Mucosa of descending colon (tissue), 3 donors: ENCODE measurements at regions not wholly inside any gene's neighbourhood (a gene's known extent, or its start where the extent isn't known, plus 50 kb on each side); places are given as distances from the start of the nearest gene placed in this dataset.

Experiments used
- ATAC-seq: fragments of 200-7000 bp; cut with Tn5 transposase; one replicate; pipeline ENCODE4 v1.9.1; 2020; ENCODE audit warnings: mild to moderate bottlenecking, moderate library complexity
- DNase-seq, 3 donors: peaks; one replicate each; pipeline ENCODE4 v3.0.0-alpha.2; 2020
- H3K36me3 ChIP-seq: fragments of 200-600 bp; one replicate; pipeline ENCODE4 v1.8.0; 2021; ENCODE audit warnings: low read depth, mild to moderate bottlenecking
- H3K4me1 ChIP-seq: fragments of 200-600 bp; one replicate; pipeline ENCODE4 v1.8.0; 2021; ENCODE audit warnings: low read depth, mild to moderate bottlenecking
- H3K4me3 ChIP-seq: fragments of 200-600 bp; one replicate; pipeline ENCODE4 v1.8.0; 2021; ENCODE audit warnings: mild to moderate bottlenecking
- H3K9me3 ChIP-seq: fragments of 200-600 bp; one replicate; pipeline ENCODE4 v1.8.0; 2021; ENCODE audit warnings: mild to moderate bottlenecking
- intact Hi-C, 2 donors: fragments of 100-400 bp; cut with DNase I in 1 of 2; cut with micrococcal nuclease in 1 of 2; formaldehyde crosslinking; loops; one replicate each; pipeline versions ENCODE4 v1.11.0 to v1.11.1; 2022; cut with DNase I, micrococcal nuclease
- TF ChIP-seq, protein P1 (sequence below): fragments of 200-600 bp; IDR thresholded peaks from one replicate; pipeline ENCODE4 v1.8.0; 2022; ENCODE audit warnings: antibody characterized with exemption, mild to moderate bottlenecking
- donor health status: DM: no; HTN: no; CAD: no; lungs with moderate emphysema.
- donor health status: DM: no; HTN: no; CAD: no.
- donor health status: DM: no; HTN: yes; CAD: no.

DNA sequence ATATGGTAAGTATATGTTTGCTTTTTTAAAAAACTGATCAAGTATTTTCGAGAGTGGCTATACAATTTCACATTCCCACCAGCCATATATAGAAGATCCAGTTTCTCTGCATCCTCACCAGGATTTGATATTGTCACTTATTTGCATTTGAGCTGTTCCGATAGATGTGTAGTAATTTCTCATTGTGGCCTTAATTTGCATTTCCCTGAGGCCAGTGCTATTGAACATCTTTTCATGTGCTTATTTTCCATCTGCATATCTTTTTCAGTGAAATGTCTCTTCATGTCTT lies 72.9 kb upstream of the VASH1 start:
- ATAC-seq (no peak), DNase-seq (no peak)
- intact Hi-C loops = no loop called here
- Histone ChIP-seq H3K4me3 (no peak overlapping the region), H3K4me1 (no peaks in the 10 kb centered on the region), H3K36me3 (no peaks in the 10 kb centered on the region), H3K9me3 (peaks cover 9% of the 10 kb centered on the region)
- TF ChIP-seq, protein P1, sequence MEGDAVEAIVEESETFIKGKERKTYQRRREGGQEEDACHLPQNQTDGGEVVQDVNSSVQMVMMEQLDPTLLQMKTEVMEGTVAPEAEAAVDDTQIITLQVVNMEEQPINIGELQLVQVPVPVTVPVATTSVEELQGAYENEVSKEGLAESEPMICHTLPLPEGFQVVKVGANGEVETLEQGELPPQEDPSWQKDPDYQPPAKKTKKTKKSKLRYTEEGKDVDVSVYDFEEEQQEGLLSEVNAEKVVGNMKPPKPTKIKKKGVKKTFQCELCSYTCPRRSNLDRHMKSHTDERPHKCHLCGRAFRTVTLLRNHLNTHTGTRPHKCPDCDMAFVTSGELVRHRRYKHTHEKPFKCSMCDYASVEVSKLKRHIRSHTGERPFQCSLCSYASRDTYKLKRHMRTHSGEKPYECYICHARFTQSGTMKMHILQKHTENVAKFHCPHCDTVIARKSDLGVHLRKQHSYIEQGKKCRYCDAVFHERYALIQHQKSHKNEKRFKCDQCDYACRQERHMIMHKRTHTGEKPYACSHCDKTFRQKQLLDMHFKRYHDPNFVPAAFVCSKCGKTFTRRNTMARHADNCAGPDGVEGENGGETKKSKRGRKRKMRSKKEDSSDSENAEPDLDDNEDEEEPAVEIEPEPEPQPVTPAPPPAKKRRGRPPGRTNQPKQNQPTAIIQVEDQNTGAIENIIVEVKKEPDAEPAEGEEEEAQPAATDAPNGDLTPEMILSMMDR = no peak

DNA sequence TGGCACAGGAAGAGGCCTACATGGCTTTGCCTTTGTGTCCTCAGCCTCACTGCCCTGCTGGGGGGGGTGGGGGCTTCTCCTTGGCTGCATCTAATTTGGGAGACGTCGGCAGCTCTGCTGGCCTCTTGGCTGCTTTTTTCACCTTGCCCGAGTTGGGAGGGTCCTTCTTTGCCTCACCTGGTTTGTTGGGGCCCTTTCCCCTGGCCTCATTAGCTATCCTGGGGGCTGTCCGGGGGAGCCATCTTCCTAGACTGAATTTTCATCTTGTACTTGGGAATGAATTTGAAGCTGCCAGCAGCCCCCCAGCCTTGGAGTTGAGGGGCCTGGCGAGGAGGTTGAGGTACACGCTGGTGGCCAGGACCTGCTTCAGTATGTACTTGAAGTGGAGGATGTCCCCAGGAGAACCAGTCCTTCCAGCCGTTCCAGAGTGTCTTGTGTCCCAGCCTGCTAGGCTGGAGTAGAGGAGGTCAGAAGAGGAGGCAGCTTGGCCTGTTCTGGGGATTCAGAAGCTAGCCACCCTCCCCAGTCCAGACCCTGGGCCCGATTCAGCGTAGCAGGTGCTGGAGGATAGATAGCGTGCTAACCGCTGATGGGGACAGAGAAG lies 70.7 kb upstream of the VASH1 start:
- Histone ChIP-seq H3K36me3 (no peaks in the 10 kb centered on the region), H3K4me1 (no peaks in the 10 kb centered on the region), H3K9me3 (peaks cover 9% of the 10 kb centered on the region), H3K4me3 (no peak overlapping the region)
- no peak for ATAC-seq
- no peak for DNase-seq
- TF ChIP-seq, protein P1 = no peak
- intact Hi-C loops = no loop called here

DNA sequence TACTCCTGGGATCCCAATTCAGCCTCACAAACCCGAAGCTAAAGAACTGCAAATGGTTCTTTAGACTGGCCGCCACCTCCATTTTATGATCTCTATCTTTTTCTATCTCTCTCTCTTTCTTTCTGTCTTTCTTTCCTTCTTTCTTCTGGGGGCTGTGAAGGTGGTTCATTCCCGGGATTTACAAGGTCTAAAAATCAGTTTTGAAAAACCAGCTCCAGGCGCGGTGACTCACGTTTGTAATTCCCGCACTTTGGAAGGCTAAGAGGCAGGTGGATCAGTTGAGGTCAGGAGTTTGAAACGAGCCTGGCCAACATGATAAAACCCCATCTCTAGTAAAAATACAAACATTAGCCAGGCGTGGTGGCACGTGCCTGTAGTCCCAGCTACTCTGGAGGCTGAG lies 67.2 kb upstream of the VASH1 start:
- TF ChIP-seq, protein P1 = no peak
- Histone ChIP-seq H3K36me3 (no peaks in the 10 kb centered on the region), H3K9me3 (no peaks in the 10 kb centered on the region), H3K4me3 (no peak overlapping the region), H3K4me1 (no peaks in the 10 kb centered on the region)
- ATAC-seq (no peak), DNase-seq (no peak)
- intact Hi-C loops = no loop called here

DNA sequence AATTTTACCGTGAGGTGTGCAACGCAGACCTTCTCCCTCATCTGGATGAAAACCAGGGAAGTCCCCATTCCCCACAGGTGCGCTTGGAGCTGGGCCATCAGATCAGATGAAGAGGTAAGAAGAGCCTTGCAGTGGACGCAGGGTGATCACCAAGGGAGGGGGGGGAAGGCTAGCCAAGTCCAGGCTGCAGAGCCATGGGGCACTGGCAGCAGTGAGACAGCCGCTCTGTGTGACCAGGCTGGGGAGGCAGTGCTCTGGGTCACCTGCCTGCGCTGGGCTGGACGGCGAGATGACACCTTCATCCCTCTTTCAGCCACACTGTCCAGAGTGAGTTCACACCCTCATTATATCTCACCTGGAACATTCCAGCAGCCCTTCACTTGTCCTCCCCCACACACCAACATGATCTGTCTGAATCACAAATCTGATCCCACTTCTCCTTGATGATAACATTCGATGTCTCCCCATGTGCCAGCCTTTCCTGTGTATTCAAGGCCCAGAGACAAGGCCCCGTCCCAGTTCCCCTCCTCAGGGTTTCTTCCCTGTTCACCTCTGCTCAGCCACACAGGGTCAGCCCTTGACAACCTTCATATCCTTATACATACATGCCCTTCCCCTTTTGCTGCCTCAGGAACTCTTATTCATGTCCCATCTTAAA lies 65.9 kb upstream of the VASH1 start:
- no peak for ATAC-seq
- H3K4me1 ChIP-seq = no peaks in the 10 kb centered on the region

DNA sequence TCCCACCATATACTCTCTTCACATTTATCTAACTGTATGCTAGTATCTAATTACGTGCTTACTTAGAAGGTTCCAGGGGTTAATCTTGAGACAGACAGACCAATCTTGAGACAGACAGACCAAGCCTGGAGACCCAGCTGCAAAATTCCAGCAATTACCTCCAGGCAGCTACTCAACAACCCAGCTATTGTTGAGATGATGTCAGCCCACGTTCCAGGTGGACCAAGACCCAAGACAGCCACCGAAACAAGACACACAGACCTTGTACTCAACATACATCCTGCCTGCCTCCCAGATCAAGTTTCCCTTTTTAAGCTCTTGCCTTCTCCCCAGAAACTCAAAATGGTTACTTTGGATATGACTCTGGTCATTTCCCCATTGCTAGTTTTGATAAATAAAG lies 64.9 kb upstream of the VASH1 start:
- H3K36me3 ChIP-seq = no peaks in the 10 kb centered on the region
- ATAC-seq (no peak), DNase-seq (no peak)
- no peaks in the 10 kb centered on the region for H3K4me1 ChIP-seq
- TF ChIP-seq, protein P1 = no peak
- H3K9me3 ChIP-seq = no peaks in the 10 kb centered on the region
- H3K4me3 ChIP-seq = no peak overlapping the region
- intact Hi-C loops = no loop called here

More for the DNA sequence above, 65.9 kb upstream of the VASH1 start:
- TF ChIP-seq, protein P1 = no peak
- Histone ChIP-seq H3K36me3 (no peaks in the 10 kb centered on the region), H3K9me3 (no peaks in the 10 kb centered on the region), H3K4me3 (no peak overlapping the region)
- intact Hi-C loops = no loop called here
- DNase-seq = no peak

DNA sequence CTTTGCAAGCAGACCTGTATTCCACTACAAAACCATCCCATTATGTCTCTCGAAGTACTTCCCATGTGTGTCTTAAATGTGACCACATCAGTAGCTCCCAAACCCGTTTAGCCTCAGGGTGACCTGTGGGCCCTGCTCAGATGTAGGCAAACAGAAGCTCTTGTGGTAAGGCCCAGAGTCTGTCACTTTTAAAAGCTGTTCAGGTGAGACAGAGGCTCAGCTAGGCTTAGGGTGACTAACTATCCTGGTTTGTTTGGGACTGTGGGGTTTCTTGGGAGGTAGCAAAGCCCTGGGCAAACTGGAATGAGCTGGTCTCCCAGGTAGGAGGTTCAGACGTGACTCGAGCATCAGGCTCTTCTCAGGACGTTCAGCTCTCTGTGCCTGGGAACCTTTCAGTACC lies 64.5 kb upstream of the VASH1 start:
- DNase-seq = no peak
- no peak for ATAC-seq
- Histone ChIP-seq H3K9me3 (no peaks in the 10 kb centered on the region), H3K4me3 (no peak overlapping the region), H3K36me3 (no peaks in the 10 kb centered on the region), H3K4me1 (no peaks in the 10 kb centered on the region)
- TF ChIP-seq, protein P1 = no peak
- intact Hi-C loops = no loop called here
